KOPT-K1 (cell line): ENCODE measurements at regions not wholly inside any gene's neighbourhood (a gene's known extent, or its start where the extent isn't known, plus 50 kb on each side); places are given as distances from the start of the nearest gene placed in this dataset.

Experiments used
- H3K27ac ChIP-seq: fragments of 200-600 bp; sonication (generic); 2 replicates; pipeline ENCODE4 v1.5.1; 2016; ENCODE audit warnings: antibody characterized with exemption, mild to moderate bottlenecking, low read depth, low read length; ENCODE audit not compliant: poor library complexity, severe bottlenecking
- H3K36me3 ChIP-seq: fragments of 200-600 bp; sonication (generic); 2 replicates; pipeline ENCODE4 v1.5.1; 2017; ENCODE audit warnings: antibody characterized with exemption, mild to moderate bottlenecking, low read length, moderate library complexity; ENCODE audit not compliant: insufficient read depth
- H3K9me3 ChIP-seq: fragments of 200-600 bp; sonication (generic); 2 replicates; pipeline ENCODE4 v1.5.1; 2017; ENCODE audit warnings: antibody characterized with exemption, low read length, mild to moderate bottlenecking; ENCODE audit not compliant: insufficient read depth, poor library complexity, severe bottlenecking

DNA sequence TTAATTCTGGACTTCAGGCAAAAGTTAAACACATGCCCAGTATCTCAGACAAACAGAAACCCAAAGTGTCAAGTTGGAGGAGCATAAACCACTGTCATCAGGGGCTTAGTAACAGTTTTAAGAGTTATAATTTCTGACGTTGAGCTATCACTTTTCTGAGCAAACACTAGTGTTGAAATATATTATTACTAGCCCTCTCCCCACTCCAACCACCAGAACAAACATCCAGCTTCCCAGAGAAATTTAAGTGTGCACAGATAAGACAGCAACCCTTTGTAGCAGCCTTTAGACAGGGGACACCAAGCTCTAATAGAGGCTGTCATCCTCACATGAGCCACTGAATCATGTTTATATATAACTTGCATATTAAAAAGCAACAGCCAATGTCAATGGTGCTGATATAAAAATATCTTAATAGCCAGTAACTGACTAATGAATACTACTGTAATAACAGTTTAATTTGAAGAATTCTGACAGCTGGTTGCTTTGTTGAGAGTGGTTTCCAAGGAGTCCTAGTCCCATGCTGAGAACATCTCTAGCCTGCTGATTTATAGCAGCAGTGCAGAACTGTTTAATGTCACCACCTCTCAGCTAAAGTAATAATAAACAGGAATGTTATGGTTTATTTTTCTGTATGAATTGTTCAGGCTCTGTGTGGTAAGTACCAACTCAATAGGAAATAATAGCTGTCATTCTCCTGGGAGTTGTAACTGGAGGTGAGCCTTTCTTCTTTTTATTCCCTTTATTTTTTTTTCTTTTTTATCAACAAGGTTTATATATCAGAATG is 528.7 kb upstream of the ZNF608 start:
- Histone ChIP-seq H3K9me3 (no peaks in the 10 kb centered on the region), H3K27ac (no peak overlapping the region), H3K36me3 (no peaks in the 10 kb centered on the region)

- H3K36me3 ChIP-seq: no peaks in the 10 kb centered on the region
- H3K9me3 ChIP-seq: no peaks in the 10 kb centered on the region
- no peak overlapping the region for H3K27ac ChIP-seq
These were observed 529.3 kb upstream of the ZNF608 start for GRCh38 chr5:125275725-125276090.

- no peaks in the 10 kb centered on the region for H3K9me3 ChIP-seq
- H3K36me3 ChIP-seq: no peaks in the 10 kb centered on the region
- no peak overlapping the region for H3K27ac ChIP-seq
These were observed 529.7 kb upstream of the ZNF608 start for GRCh38 chr5:125276096-125276495.

- Histone ChIP-seq H3K36me3 (no peaks in the 10 kb centered on the region), H3K27ac (no peak overlapping the region), H3K9me3 (no peaks in the 10 kb centered on the region)
These were observed 531.2 kb upstream of the ZNF608 start for GRCh38 chr5:125277494-125278154.

GRCh38 chr5:125278711-125279110 is 532.3 kb upstream of the ZNF608 start:
- H3K27ac ChIP-seq: no peak overlapping the region
- H3K36me3 ChIP-seq: no peaks in the 10 kb centered on the region
- no peaks in the 10 kb centered on the region for H3K9me3 ChIP-seq

GRCh38 chr5:125281667-125282066 is 535.2 kb upstream of the ZNF608 start:
- Histone ChIP-seq H3K36me3 (no peaks in the 10 kb centered on the region), H3K27ac (no peak overlapping the region), H3K9me3 (no peaks in the 10 kb centered on the region)

GRCh38 chr5:125283372-125283771 is 536.9 kb upstream of the ZNF608 start:
- Histone ChIP-seq H3K36me3 (no peaks in the 10 kb centered on the region), H3K9me3 (no peaks in the 10 kb centered on the region), H3K27ac (no peak overlapping the region)

DNA sequence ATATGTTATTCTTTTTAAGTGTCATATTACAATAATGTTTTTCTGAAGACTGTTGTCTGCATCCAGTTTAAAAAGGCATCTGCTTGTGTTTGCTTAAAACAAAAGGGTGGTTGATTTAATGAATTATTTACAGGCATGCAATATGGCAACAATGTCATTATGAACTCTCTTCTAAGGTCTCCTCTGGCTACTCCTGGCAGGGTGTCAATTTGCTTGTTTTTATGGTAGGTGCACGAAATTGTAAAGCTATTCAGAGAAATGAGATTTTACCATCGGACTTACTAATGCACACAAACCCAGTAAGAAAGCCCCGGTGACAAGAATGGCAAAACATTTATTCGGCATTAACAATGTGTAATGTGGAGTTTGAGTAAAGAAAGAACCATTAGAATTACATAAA is 539.8 kb upstream of the ZNF608 start:
- Histone ChIP-seq H3K9me3 (no peaks in the 10 kb centered on the region), H3K27ac (no peak overlapping the region), H3K36me3 (no peaks in the 10 kb centered on the region)

GRCh38 chr5:125289606-125290005 is 543.2 kb upstream of the ZNF608 start:
- no peak overlapping the region for H3K27ac ChIP-seq
- H3K9me3 ChIP-seq: no peaks in the 10 kb centered on the region
- no peaks in the 10 kb centered on the region for H3K36me3 ChIP-seq

DNA sequence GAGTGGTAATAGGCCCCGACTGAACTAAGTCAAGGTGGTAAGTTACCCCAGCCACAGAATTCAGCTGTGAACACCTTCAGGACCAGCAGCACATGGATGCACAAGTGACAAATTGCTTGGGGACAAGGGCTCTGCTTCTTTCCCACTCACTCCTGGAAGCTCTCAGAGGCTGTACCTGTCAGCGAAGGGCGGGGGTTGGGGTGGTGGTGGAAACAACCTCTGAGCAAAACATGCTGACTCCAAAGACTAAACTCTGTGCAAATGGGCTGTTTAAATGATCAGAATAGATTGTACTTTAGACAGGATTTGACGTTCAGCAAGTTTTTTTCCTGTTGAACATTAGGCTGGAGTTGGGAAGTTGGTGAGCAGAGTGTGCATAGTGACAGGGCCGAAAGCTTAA is 544.5 kb upstream of the ZNF608 start:
- no peak overlapping the region for H3K27ac ChIP-seq
- H3K9me3 ChIP-seq: no peaks in the 10 kb centered on the region
- H3K36me3 ChIP-seq: no peaks in the 10 kb centered on the region

- Histone ChIP-seq H3K9me3 (no peaks in the 10 kb centered on the region), H3K27ac (no peak overlapping the region), H3K36me3 (no peaks in the 10 kb centered on the region)
These were observed 545.0 kb upstream of the ZNF608 start for GRCh38 chr5:125291447-125291846.

- no peak overlapping the region for H3K27ac ChIP-seq
- H3K36me3 ChIP-seq: no peaks in the 10 kb centered on the region
- H3K9me3 ChIP-seq: no peaks in the 10 kb centered on the region
These were observed 546.8 kb upstream of the ZNF608 start for GRCh38 chr5:125293223-125293622.

DNA sequence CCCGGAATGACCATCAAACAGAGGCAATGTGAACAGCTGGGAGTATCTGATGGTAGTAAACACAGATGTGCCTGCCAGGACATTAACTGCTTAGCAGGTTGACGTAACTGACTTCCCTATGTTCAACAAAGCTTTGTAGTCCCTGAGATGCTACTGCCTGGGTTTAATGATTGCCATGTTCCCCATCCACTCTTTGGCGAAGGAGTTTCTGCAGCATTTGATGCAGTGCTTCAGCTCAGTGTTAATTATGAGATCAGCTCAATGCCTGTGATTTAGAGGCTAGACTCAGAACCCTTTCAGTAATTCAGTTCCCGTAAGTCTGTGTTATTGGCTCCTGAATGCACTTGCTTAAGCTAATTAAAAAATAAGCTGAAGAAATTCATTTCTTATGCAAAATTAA is 547.3 kb upstream of the ZNF608 start:
- Histone ChIP-seq H3K36me3 (no peaks in the 10 kb centered on the region), H3K27ac (no peak overlapping the region), H3K9me3 (no peaks in the 10 kb centered on the region)

DNA sequence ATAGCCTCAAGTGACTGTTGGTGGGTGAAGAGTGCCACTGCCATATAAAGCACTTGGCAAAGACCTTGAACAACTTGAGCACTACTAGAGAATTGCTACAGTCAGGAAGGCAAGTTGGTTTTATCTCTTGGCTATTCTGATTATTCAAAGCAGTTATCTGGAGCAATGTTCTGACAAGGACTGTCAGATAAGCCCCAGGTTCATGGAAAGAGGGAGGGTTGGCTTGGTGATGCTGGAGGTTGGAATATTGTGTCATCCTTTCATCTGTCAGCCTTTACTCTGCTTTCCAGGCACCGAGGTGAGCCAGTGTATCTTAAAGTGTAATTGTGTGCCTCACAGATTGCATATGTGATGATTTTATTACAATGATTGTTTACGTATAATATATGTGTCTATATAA is 548.4 kb upstream of the ZNF608 start:
- Histone ChIP-seq H3K36me3 (no peaks in the 10 kb centered on the region), H3K27ac (no peak overlapping the region), H3K9me3 (no peaks in the 10 kb centered on the region)

GRCh38 chr5:125295405-125295872 is 549.0 kb upstream of the ZNF608 start:
- H3K27ac ChIP-seq: no peak overlapping the region
- H3K36me3 ChIP-seq: no peaks in the 10 kb centered on the region
- H3K9me3 ChIP-seq: no peaks in the 10 kb centered on the region

- H3K27ac ChIP-seq: no peak overlapping the region
These were observed 551.8 kb upstream of the ZNF608 start for GRCh38 chr5:125298258-125298657.

More at GRCh38 chr5:125298258-125298657, 551.8 kb upstream of the ZNF608 start:
- Histone ChIP-seq H3K36me3 (no peaks in the 10 kb centered on the region), H3K9me3 (no peaks in the 10 kb centered on the region)
